ENCODE measurements at regions not wholly inside any gene's neighbourhood (a gene's known extent, or its start where the extent isn't known, plus 50 kb on each side); places are given as distances from the start of the nearest gene placed in this dataset.

GRCh38 chr18:41396211-41396610, 558.8 kb upstream of the PIK3C3 start:
- no peak for TF ChIP-seq POLR2A (IDR thresholded peaks at IDR 0.05; ENCODE audit: extremely low read depth, insufficient read length)
- TF ChIP-seq CTCF (IDR thresholded peaks at IDR 0.05; ENCODE audit: low read depth, low read length), result no peak
- no peak for TF ChIP-seq MAX (IDR thresholded peaks at IDR 0.05; ENCODE audit: low read depth, low read length)
